Panc1 (cell line): ENCODE measurements at regions not wholly inside any gene's neighbourhood (a gene's known extent, or its start where the extent isn't known, plus 50 kb on each side); places are given as distances from the start of the nearest gene placed in this dataset.

Experiments
- ATAC-seq: fragments of 200-7000 bp; cut with Tn5 transposase; 2 replicates; pipeline ENCODE4 v1.9.1; 2020; ENCODE audit warnings: mild to moderate bottlenecking, moderate library complexity
- BruUV-seq: library from RNA; stranded (reverse); fragments of 400-500 nt; replicated peaks from 2 replicates; lab custom pipeline; 2021; lab: Mats Ljungman, UMichigan
- CTCF ChIA-PET: fragments of 300-600 bp; sonication (Branson Sonifier 250); formaldehyde crosslinking; loops from one replicate; lab custom pipeline; 2022; ENCODE audit warnings: antibody characterized with exemption; lab: Charles Lee
- POLR2A ChIA-PET: fragments of 300-600 bp; sonication (Branson Sonifier 250); formaldehyde crosslinking; loops from one replicate; lab custom pipeline; 2022; ENCODE audit warnings: antibody characterized with exemption; lab: Charles Lee
- DNase-seq: peaks from one replicate; pipeline ENCODE4 v3.0.0-alpha.2; 2010; ENCODE audit warnings: low read depth, low spot score
- H3K27ac ChIP-seq: 2 replicates; pipeline ENCODE4 v1.5.1; 2011; ENCODE audit warnings: mild to moderate bottlenecking, low read length, inconsistent platforms
- H3K27me3 ChIP-seq: fragments of 200-500 bp; sonication (Bioruptor generic); 2 replicates; pipeline ENCODE4 v1.6.0; 2014; ENCODE audit warnings: low read length, inconsistent platforms; ENCODE audit not compliant: control insufficient read depth, insufficient read depth
- H3K36me3 ChIP-seq: fragments of 200-500 bp; sonication (Bioruptor generic); 2 replicates; pipeline ENCODE4 v1.5.1; 2014; ENCODE audit warnings: inconsistent platforms, mild to moderate bottlenecking, low read length, moderate library complexity; ENCODE audit not compliant: control insufficient read depth, insufficient read depth
- H3K4me1 ChIP-seq: 2 replicates; pipeline ENCODE4 v1.5.1; 2011; ENCODE audit warnings: inconsistent platforms, mild to moderate bottlenecking, low read length, moderate library complexity; ENCODE audit not compliant: control insufficient read depth, insufficient read depth
- H3K4me3 ChIP-seq, 2 experiments: 2 replicates each; pipeline ENCODE4 v1.5.1; 2011 to 2012; ENCODE audit warnings: low read depth in 2 of 2, low read length in 2 of 2, mild to moderate bottlenecking in 2 of 2, inconsistent platforms in 1 of 2, moderate library complexity in 1 of 2
- H3K9me3 ChIP-seq: fragments of 200-500 bp; sonication (Bioruptor generic); 2 replicates; pipeline ENCODE4 v1.5.1; 2014; ENCODE audit warnings: low read depth, mild to moderate bottlenecking, inconsistent platforms, low read length, moderate library complexity; ENCODE audit not compliant: control insufficient read depth, insufficient read depth
- POLR2AphosphoS5 ChIP-seq: IDR thresholded peaks from 2 replicates; pipeline ENCODE4 v1.6.1; 2012; ENCODE audit warnings: mild to moderate bottlenecking, low read depth, low read length, moderate library complexity
- SIN3A ChIP-seq: IDR thresholded peaks from 2 replicates; pipeline ENCODE4 v1.6.1; 2012; ENCODE audit warnings: low read depth, mild to moderate bottlenecking, low read length, moderate library complexity, borderline replicate concordance; ENCODE audit not compliant: insufficient read depth
- TCF7L2 ChIP-seq: IDR thresholded peaks from 2 replicates; pipeline ENCODE4 v1.6.1; 2011; ENCODE audit warnings: mild to moderate bottlenecking, low read depth, low read length, inconsistent platforms
- in situ Hi-C: cut with HindIII; loops from 2 replicates; pipeline ENCODE4 v1.10.0; 2016; ENCODE audit warnings: low sequenced_read_pairs, low pct_unique_long_range_greater_than_20kb
- intact Hi-C: fragments of 100-400 bp; cut with micrococcal nuclease; formaldehyde crosslinking; loops from one replicate; pipeline ENCODE4 v1.10.0; 2022; ENCODE audit not compliant: unreplicated experiment
- TF ChIP-seq, protein P1 (sequence below), 2 experiments: IDR thresholded peaks; 2 replicates each; pipeline ENCODE4 v1.6.1; 2011 to 2012; ENCODE audit warnings: low read depth in 2 of 2, control low read depth in 1 of 2, low read length in 1 of 2, mild to moderate bottlenecking in 1 of 2, moderate library complexity in 1 of 2; ENCODE audit not compliant: insufficient read depth in 1 of 2
- TF ChIP-seq, protein P2 (sequence below): fragments of 450-650 bp; IDR thresholded peaks from 2 replicates; pipeline ENCODE4 v1.5.1; 2017; ENCODE audit warnings: mild to moderate bottlenecking

DNA sequence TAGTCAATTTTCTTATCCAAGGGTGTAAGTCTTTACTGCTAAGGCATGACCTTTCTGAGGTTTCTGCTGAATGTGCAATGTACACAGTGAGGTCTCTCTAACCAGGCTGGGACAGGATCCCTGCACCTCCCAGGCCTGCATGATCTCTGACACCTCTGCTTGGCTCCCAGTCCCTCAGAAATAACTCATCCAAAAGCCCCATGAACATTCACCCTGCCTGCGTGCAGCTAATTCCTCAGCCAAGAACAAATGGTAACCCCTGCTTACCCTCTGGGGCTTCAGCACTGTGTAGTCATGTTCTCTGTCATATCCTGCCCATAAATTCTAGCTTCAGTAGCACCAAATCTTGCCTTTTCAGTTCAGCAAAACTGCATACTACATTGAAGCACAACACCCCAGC is 1146.3 kb upstream of the MIR17HG start:
- Histone ChIP-seq H3K27me3 (no peaks in the 10 kb centered on the region), H3K4me1 (no peaks in the 10 kb centered on the region), H3K9me3 (no peaks in the 10 kb centered on the region), H3K4me3 (no peak overlapping the region), H3K27ac (no peak overlapping the region), H3K36me3 (no peaks in the 10 kb centered on the region)
- TF ChIP-seq, protein P1, sequence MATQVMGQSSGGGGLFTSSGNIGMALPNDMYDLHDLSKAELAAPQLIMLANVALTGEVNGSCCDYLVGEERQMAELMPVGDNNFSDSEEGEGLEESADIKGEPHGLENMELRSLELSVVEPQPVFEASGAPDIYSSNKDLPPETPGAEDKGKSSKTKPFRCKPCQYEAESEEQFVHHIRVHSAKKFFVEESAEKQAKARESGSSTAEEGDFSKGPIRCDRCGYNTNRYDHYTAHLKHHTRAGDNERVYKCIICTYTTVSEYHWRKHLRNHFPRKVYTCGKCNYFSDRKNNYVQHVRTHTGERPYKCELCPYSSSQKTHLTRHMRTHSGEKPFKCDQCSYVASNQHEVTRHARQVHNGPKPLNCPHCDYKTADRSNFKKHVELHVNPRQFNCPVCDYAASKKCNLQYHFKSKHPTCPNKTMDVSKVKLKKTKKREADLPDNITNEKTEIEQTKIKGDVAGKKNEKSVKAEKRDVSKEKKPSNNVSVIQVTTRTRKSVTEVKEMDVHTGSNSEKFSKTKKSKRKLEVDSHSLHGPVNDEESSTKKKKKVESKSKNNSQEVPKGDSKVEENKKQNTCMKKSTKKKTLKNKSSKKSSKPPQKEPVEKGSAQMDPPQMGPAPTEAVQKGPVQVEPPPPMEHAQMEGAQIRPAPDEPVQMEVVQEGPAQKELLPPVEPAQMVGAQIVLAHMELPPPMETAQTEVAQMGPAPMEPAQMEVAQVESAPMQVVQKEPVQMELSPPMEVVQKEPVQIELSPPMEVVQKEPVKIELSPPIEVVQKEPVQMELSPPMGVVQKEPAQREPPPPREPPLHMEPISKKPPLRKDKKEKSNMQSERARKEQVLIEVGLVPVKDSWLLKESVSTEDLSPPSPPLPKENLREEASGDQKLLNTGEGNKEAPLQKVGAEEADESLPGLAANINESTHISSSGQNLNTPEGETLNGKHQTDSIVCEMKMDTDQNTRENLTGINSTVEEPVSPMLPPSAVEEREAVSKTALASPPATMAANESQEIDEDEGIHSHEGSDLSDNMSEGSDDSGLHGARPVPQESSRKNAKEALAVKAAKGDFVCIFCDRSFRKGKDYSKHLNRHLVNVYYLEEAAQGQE (IDR thresholded peaks at IDR 0.05; ENCODE audit: insufficient read depth in 1 of 2, low read depth in 2 of 2, low read length in 1 of 2) = no peak
- TF ChIP-seq SIN3A (no peak), POLR2AphosphoS5 (no peak), TCF7L2 (no peak)
- TF ChIP-seq, protein P2, sequence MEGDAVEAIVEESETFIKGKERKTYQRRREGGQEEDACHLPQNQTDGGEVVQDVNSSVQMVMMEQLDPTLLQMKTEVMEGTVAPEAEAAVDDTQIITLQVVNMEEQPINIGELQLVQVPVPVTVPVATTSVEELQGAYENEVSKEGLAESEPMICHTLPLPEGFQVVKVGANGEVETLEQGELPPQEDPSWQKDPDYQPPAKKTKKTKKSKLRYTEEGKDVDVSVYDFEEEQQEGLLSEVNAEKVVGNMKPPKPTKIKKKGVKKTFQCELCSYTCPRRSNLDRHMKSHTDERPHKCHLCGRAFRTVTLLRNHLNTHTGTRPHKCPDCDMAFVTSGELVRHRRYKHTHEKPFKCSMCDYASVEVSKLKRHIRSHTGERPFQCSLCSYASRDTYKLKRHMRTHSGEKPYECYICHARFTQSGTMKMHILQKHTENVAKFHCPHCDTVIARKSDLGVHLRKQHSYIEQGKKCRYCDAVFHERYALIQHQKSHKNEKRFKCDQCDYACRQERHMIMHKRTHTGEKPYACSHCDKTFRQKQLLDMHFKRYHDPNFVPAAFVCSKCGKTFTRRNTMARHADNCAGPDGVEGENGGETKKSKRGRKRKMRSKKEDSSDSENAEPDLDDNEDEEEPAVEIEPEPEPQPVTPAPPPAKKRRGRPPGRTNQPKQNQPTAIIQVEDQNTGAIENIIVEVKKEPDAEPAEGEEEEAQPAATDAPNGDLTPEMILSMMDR = no peak
- in situ Hi-C loops (no loop called here), intact Hi-C loops (no loop called here)
- DNase-seq (no peak), ATAC-seq (no peak)
- POLR2A ChIA-PET = no interaction called here
- CTCF ChIA-PET = no interaction called here
- BruUV-seq = no TSS peak

DNA sequence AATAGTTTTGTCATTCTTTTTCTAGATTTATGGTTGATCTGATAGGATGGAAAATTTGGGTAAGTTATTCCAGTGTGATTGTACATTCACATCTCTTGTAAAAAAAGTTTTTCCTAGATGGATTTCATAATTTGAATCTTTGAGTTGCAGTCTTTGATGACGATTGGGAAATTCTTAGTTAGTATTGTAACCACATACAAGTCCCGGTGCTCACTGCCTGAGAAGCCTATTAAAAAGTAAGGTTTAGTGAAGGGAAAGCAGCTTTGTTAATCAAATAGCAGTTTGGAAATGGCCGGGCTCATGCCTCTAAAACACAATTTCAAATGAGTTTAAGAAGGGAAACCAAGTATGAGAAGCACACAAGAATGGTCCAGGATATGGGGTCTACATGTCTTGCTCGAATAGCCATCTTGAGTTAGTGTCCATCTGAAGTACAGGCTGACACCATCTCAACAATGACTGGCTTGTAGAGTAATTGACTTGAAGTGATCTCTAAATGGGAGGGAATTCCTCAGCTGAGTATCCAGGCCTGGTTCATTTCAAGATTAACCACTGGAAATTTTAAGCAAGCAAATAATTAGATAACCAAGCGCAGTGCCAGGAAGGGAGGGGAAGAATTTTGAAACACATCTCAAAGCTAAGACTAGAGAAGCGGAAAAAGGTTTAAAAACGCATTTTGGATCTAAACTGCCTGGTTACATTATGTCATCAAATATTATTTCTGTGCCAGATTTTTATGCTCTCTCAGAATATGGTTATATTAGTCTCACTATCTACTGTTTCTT is 1145.6 kb upstream of the MIR17HG start:
- intact Hi-C loops (no loop called here), in situ Hi-C loops (no loop called here)
- TF ChIP-seq, protein P1 (IDR thresholded peaks at IDR 0.05; ENCODE audit: insufficient read depth in 1 of 2, low read depth in 2 of 2, low read length in 1 of 2) = no peak
- TF ChIP-seq POLR2AphosphoS5 = no peak
- no peak for TF ChIP-seq SIN3A
- TF ChIP-seq, protein P2 = no peak
- TF ChIP-seq TCF7L2 = no peak
- ChIA-PET POLR2A (no interaction called here), CTCF (no interaction called here)
- no peaks in the 10 kb centered on the region for H3K4me1 ChIP-seq
- ATAC-seq (no peak), DNase-seq (no peak)
- H3K36me3 ChIP-seq = no peaks in the 10 kb centered on the region
- no peak overlapping the region for H3K4me3 ChIP-seq
- BruUV-seq = no TSS peak
- no peaks in the 10 kb centered on the region for H3K9me3 ChIP-seq
- H3K27ac ChIP-seq = no peak overlapping the region
- H3K27me3 ChIP-seq = no peaks in the 10 kb centered on the region
